ENCODE measurements at regions not wholly inside any gene's neighbourhood (a gene's known extent, or its start where the extent isn't known, plus 50 kb on each side); places are given as distances from the start of the nearest gene placed in this dataset.

DNA sequence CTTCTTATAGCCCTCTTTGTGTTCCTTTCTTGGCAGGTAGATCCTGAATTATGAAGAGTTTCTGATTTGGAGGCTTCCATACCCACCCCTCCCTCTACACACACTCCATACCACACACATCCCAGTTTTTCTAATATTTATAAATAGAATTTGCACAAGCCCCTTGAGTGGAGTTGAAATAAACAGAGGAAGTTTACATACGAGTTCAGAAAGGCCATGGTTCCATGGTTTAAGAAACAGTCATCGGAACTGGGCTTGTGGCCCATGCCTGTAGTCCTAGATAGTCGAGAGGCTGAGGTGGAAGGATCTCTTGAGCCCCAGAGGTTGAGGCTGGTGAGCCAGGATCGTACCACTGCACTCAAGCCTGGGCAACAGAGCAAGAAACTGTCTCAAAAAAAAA, 62.7 kb upstream of the TANC1 start:
- DNase-seq, result no peak

DNA sequence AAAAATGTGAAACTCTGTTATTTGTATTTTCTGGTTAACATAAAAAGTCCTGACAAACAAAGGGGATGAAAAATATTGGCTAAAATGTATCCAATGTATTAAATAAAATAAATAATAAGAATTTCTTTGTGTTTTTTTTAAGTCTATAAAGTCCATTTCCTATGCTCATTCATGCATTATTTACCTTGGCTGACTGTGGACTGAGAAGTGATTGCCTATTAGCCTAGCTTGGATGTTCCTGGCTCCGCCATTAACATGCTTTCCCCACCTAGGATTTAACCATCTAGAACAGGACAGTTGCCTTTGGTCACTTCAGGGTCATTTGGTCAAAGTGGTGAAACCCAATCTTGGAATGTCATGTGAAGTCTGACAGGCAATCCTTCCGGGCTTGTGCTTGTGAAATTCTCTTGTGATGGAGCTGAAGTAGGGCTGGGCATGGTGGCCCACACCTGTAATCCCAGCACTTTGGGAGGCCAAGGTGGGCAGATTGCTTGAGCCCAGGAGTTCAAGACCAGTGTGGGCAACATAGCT, 60.4 kb upstream of the TANC1 start:
- no peak for DNase-seq

- DNase-seq, result no peak
Observed at GRCh38 chr2:158912112-158912511, 56.3 kb upstream of the TANC1 start.

GRCh38 chr2:158912765-158913164, 55.7 kb upstream of the TANC1 start:
- DNase-seq, result no peak

DNA sequence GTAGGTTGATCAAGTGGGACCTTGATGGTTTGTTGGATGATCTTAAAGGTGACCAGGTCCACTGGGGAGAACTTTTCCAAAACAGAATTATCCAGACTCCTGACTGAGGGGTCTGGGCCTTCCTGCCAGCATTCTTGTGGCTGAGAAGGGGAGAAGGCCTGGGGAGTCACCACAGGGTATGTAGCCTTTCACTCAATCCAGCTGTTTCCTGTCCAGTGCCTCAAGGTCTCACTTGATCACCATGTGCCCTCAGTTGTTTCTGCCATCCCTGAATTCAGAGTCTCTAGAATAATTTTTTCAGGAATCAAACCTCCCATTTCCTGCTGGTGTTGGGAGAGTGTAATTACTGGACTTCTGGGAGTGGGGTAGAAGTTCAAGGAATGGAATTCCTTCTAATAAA, 54.4 kb upstream of the TANC1 start:
- no peak for DNase-seq

DNA sequence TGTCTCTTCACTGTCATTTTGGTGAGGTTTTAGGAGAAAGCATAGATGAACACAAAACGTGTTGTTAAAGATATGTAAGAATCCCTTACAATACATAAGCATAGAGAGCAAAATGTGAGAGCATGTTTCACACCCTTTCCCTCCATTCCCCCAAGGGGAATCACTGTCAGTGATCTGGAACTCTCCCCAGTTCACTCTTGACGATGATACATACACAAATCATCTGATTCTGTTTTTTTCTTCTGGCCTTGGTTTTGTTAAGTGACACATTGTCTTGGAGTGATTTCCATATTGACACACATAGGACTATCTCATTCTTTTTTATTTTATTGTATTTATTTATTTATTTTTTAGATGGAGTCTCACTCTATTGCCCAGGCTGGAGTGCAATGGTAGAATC, 53.7 kb upstream of the TANC1 start:
- DNase-seq, result no peak

- DNase-seq, result no peak
Observed at GRCh38 chr2:158917121-158917520, 51.3 kb upstream of the TANC1 start.

DNA sequence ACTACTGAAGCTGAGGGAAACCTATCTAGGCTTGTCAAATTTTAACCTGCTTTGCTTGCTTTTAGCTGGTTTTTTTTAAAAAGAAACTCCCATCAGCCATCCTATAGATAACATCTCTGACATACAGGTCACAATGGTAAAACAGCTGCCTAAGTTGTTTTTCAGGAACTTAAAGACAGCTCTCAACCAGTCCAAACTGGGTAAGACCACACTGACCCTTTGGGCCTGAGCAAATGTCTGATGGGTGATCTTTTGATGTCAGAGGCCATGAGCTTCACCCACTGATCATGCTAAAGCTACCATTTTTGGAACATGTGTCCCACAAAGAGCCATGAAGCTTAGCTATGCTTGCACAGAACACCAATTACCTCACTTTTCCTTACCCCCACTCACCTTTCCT, 50.0 kb upstream of the TANC1 start:
- DNase-seq, result no peak

All from NCI-H1417 (cell line).